ENCODE measurements at regions not wholly inside any gene's neighbourhood (a gene's known extent, or its start where the extent isn't known, plus 50 kb on each side); places are given as distances from the start of the nearest gene placed in this dataset.
A peak's percentile ranks its signal among the peaks of the same experiment; 100 is the strongest.

DNA sequence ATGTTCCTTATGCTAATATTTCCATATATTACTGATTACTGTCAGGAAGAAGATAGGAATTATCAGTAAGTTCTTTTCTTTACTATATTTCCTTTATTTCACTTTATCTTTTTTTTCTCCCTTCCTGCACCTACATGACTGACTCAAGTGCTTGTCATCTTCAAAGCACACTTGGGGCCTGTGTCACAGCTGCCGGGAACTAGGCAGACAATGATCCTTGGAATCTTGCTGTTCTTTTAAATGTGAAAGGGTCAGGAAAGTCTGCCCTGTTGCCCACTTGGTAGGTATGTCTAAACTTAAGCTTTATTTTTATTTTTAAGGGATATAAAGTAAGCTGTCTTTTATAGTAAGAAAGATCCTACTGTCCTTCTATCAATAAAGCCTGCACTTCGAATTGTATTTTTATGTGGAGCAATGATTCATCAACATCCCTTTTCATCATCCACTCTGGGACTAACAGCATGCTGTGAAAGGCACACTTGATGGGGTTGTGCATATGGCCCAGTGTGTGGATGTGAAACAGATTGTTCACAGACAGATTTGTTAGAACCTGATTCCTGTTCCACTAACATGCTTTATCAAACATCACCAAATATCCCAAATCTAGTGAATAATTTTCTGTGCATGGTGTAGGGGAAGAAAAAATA, 556.9 kb downstream of the DNAJB9 start:
- Histone ChIP-seq H3K27ac (no peak overlapping the region), H3K4me3 (replicated peaks in 1 of 3) (no peak overlapping the region), H3K36me3 (no peaks in the 10 kb centered on the region), H3K4me1 (no peaks in the 10 kb centered on the region), H3K27me3 (no peaks in the 10 kb centered on the region), H3K9me3 (no peaks in the 10 kb centered on the region)
- intact Hi-C loops (cut with DNase I): no loop called here
- no peak for DNase-seq
- TF ChIP-seq POLR2A (IDR thresholded peaks at IDR 0.05) (no peak), CTCF (IDR thresholded peaks at IDR 0.05) (no peak)
- WGBS, 2 donors: 70 to 76% methylated on average over 2 of the region's 2 CpGs

DNA sequence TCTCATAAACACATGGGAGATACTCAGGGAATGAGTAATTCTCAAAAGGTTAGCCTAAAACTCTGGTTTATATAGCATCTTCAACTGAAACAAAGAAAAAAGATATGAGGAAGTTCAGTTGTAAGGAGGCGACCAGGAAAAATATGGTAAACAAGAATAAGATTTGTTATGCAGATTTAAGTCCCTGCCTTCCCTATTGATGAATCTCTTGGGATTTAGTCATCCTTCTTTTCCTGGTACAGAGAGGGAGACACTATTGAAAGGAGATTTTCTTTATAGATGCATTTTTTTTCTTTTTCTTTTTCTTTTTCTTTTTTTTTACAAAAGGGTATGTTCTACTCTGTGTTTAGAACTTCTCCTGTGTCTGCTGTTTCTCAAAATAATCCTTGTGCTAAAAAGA, 557.5 kb downstream of the DNAJB9 start:
- no peak for DNase-seq
- H3K27me3 ChIP-seq: no peaks in the 10 kb centered on the region
- no peak overlapping the region for H3K27ac ChIP-seq
- no peaks in the 10 kb centered on the region for H3K36me3 ChIP-seq
- WGBS, 2 donors: 80 to 91% methylated on average over 1 of the region's 1 CpG
- no peak overlapping the region for H3K4me3 ChIP-seq (replicated peaks in 1 of 3)
- no peaks in the 10 kb centered on the region for H3K4me1 ChIP-seq
- no peaks in the 10 kb centered on the region for H3K9me3 ChIP-seq
- TF ChIP-seq POLR2A (IDR thresholded peaks at IDR 0.05) (no peak), CTCF (IDR thresholded peaks at IDR 0.05) (no peak)
- intact Hi-C loops (cut with DNase I): no loop called here

- 25 to 35% methylated on average over 1 of the region's 1 CpG for WGBS, 2 donors
- Histone ChIP-seq H3K4me3 (replicated peaks in 1 of 3) (no peak overlapping the region), H3K27ac (peak overlapping the region in 1 of 3 donors; percentile 64), H3K4me1 (no peaks in the 10 kb centered on the region), H3K36me3 (no peaks in the 10 kb centered on the region), H3K9me3 (no peaks in the 10 kb centered on the region), H3K27me3 (no peaks in the 10 kb centered on the region)
- TF ChIP-seq CTCF (IDR thresholded peaks at IDR 0.05) (no peak), POLR2A (IDR thresholded peaks at IDR 0.05) (no peak)
- intact Hi-C loops (cut with DNase I): no loop called here
- DNase-seq: no peak
These were observed 561.5 kb downstream of the DNAJB9 start for GRCh38 chr7:109131141-109131540.

DNA sequence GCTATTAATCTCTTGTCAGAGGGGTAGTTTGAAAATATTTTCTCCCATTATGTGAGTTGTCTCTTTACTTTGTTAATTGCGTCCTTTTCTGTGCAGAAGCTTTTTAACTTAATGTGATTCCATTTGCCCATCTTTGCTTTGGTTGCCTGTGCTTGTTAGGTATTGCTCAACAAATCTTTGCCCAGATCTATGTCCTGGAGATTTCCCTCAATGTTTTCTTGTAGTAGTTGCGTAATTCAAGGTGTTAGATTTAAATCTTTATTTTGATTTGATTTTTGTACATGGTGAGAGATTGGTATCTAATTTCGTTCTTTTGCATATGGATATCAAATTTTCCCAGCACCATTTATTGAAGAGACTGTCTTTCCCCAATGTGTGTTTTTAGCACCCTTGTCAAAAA, 567.2 kb downstream of the DNAJB9 start:
- H3K4me1 ChIP-seq: no peaks in the 10 kb centered on the region
- no peaks in the 10 kb centered on the region for H3K9me3 ChIP-seq
- H3K4me3 ChIP-seq (replicated peaks in 1 of 3): no peak overlapping the region
- intact Hi-C loops (cut with DNase I): no loop called here
- no peaks in the 10 kb centered on the region for H3K27me3 ChIP-seq
- TF ChIP-seq POLR2A (IDR thresholded peaks at IDR 0.05) (no peak), CTCF (IDR thresholded peaks at IDR 0.05) (no peak)
- no peak overlapping the region for H3K27ac ChIP-seq
- WGBS, 2 donors: 94 to 96% methylated on average over 3 of the region's 3 CpGs
- H3K36me3 ChIP-seq: no peaks in the 10 kb centered on the region
- no peak for DNase-seq

GRCh38 chr7:109154748-109155147, 585.1 kb downstream of the DNAJB9 start:
- intact Hi-C loops (cut with DNase I): no loop called here
- no peak overlapping the region for H3K27ac ChIP-seq

More at GRCh38 chr7:109154748-109155147, 585.1 kb downstream of the DNAJB9 start:
- no peaks in the 10 kb centered on the region for H3K4me1 ChIP-seq
- TF ChIP-seq CTCF (IDR thresholded peaks at IDR 0.05): no peak
- no peak for TF ChIP-seq POLR2A (IDR thresholded peaks at IDR 0.05)
- no peaks in the 10 kb centered on the region for H3K27me3 ChIP-seq
- 65 to 81% methylated on average over 2 of the region's 2 CpGs for WGBS, 2 donors
- no peak overlapping the region for H3K4me3 ChIP-seq (replicated peaks in 1 of 3)
- no peaks in the 10 kb centered on the region for H3K9me3 ChIP-seq
- DNase-seq: no peak
- no peaks in the 10 kb centered on the region for H3K36me3 ChIP-seq

Data from thyroid gland (tissue), 4 donors.